HG03432 (cell line): ENCODE measurements at regions not wholly inside any gene's neighbourhood (a gene's known extent, or its start where the extent isn't known, plus 50 kb on each side); places are given as distances from the start of the nearest gene placed in this dataset.

ENCODE experiments used
- ATAC-seq: cut with Tn5 transposase; IDR thresholded peaks from one replicate; pipeline ENCODE4 v1.9.1; 2021; ENCODE audit warnings: mild to moderate bottlenecking, moderate library complexity; ENCODE audit not compliant: unreplicated experiment

DNA sequence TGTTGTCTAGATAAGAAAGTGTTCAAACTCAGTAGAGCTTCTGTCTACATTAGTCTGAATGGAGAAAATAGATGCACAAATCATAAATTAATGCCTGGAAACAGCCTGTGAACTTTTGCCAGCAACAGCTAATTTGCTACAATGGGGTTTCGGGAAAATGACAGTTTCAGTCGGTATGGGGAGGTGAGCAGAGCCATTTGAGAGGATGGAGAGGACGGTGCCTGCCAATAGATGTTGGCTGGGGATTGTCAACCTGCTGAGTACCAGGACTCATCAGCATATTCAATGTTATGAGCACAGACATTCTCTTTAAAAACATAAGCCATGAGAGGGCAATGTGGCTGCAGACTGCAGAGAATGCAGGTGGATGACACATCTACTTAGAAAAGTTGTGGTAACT, 230.3 kb upstream of the PCDH18 start:
- no peak for ATAC-seq

DNA sequence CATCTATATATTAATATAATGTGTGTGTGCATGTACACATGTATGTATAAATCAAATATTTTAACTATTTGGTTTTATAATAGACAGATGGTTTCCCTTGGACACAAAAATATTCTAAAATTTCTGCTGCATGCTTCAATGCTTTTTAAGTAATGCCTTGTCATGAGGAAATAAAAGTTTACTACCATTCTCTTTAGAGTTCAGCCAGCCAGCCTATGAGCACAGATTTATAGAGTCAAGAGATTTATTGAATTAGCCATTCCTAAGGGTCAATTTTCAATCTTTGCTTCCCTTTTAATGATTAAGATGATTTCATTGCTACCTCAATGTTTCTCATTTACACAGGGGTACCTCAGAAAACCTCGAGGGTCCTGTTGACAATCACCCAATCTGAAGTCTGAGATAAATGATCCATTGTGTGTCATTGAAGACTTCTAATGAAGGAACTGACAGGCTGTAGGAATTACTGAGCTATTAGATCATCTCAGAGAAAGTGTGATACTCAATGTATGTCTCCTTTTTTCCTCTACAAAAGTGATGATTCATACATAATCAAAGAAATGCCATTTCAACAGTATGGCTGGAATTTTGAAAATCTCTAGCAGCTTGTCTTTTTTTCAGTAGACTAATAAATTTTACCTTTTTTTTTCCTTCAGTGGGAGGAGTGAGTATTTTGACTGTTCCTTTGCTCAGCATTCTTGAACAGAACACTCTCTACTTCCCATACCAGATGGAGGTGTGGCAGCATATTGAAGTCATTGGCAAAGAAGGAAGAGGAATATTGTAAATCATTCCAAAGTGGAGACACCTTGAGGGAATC, 222.6 kb upstream of the PCDH18 start:
- ATAC-seq = no peak

DNA sequence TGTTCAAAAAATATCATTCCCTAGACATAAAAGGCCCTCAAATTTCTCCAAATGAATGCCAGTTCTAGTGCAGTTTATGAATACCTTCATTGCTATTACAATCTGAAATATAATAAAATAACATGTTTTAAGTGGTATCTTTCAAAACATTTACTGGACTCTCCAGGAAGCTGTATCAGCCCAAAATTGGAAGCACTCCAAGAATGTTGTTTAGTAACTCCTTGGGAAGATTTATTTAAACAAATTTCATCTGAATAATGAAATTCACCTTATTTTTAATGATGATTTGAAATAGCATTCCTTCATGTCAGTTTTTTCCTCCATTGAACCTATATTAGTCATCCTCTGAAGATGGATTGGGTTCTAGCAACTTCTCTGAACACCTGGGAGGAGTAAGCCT, 217.2 kb upstream of the PCDH18 start:
- no peak for ATAC-seq

DNA sequence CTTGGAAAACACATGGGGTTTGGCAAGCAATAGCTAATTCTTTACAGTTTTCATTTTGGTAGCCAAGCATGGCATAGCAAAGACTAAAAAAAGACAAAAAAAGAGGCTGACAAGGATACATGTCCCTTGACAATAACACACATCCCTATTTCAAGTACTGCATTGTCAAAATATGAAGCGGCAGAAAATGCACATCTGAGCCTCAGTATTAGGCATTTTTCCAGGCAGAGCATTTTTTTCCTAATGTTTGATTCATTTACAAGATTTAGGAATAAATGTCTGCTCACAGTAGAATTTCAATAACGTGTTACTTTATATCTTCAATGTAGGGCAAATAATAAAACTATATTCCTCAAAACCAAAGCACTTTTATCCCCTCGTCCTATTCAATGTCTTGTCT, 216.3 kb upstream of the PCDH18 start:
- ATAC-seq = no peak

DNA sequence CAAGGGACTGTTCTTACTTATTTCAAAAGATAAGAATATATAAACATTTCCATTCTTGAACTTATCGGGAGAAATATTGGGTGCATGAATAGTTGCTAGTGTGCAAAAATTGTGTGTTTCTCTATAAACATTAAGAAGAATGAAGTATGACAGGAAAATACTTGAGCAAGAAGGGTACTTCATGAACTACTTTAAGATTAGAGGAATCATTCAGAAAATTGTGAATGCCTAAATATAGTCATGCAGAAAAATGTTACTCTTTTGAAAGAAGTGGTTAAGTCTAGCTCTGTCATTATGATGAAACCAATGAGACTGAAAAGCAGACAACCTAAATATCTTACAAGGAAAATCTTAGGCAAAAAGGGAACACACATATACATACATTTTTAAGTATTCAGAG, 207.8 kb upstream of the PCDH18 start:
- no peak for ATAC-seq

DNA sequence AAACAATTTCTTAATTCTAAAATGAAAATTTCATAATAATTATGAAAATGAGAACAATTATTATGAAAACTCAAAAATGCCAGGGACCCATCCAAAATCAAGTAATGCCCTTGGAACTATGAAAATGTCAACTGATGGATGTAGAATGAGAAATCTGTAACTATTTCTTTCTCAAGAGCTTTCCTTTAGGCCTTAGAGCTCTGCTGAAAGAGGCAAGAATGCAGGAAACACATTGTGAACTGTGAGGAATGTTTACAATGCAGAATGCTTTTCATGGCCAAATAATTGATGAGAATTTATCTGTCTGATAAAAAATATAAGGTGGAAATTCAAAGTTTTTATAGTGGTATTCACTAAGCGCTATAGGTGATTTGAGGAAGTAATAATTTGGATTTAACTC, 207.1 kb upstream of the PCDH18 start:
- ATAC-seq = no peak

DNA sequence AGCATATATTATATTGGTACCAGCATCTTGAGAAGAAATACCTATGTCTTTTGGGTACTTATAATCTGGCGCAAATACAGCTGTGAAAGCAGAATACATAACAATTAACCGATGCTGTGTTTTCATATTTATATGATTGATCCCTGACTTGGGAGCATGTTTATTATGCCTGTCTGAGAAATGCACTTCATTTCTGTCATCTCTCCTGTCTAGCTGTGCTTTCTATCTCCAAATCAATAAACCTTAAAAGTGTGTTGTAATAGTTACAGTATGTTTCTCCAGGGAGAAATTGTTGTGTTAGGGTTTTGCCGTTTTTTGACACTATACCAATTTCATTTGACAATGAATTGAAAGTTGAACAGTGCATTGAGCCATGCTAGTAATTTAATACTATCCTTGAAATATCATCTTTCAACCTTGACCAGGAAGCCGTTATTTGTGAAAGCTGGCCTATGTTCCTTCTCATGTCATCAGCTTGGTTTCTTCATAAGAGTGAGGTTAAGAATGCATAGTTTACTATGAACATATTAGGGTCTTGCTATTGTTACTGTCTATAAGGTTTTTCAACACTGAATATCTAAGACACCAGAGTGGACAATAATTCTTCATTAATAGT, 206.2 kb upstream of the PCDH18 start:
- ATAC-seq = no peak

DNA sequence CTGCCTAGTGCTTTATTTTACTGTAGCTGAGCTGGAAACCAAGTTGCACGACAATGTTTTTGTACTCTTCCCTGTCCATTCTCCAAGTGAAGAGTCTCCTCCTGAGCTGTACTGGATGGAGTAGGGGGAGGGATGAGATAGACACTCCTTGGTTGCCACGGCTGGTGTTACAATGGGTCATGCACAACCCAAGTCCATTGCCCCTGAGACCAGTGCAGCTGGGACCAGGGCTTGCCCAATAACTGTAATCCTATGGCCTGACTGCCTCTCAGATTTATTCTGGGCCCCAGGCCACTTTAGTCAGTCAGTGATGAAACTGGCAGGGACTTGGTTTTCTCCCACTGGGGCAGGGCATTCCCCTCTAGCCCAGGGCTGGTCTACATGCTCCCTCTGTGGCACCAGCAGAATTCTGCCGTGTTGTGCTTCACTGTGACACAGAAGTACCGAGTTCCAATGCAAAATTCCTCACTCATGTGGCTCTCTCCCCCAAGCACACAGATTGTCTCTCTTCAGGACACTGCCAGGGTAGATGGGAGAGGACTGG, 203.3 kb upstream of the PCDH18 start:
- ATAC-seq = no peak

DNA sequence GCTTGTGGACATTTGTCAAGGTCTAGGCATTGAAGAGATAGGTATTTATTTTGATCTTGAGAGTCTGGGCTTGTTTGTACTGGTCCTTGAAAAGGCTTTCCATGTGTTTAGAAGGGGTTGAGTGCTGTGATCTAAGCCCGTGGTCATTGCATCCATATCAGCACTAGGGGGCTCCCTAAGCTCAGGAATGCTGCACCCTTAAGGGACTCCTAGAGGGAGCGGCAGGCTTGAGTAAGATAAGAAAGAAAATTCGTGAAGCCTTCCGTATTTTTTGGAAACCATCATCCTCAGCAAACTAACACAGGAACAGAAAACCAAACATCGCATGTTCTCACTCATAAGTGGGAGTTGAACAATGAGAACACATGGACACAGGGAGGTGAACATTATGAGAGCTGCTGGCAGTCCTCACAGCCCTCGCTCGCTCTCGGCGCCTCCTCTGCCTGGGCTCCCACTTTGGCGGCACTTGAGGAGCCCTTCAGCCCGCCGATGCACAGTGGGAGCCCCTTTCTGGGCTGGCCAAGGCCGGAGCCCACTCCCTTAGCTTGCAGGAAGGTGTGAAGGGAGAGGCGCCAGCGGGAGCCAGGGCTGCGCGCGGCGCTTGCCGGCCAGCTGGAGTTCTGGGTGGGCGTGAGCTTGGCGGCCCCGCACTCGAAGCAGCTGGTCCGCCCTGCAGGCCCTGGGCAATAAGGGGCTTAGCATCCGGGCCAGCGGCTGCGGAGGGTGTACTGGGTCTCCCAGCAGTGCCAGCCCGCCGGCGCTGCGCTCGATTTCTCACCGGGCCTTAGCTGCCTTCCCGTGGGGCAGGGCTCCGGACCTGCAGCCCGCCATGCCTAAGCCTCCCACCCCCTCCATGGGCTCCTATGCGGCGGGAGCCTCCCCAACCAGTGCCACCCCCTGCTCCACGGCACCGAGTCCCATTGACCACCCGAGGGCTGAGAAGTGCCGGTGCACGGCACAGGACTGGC, 201.2 kb upstream of the PCDH18 start:
- peak; percentile 85 for ATAC-seq

DNA sequence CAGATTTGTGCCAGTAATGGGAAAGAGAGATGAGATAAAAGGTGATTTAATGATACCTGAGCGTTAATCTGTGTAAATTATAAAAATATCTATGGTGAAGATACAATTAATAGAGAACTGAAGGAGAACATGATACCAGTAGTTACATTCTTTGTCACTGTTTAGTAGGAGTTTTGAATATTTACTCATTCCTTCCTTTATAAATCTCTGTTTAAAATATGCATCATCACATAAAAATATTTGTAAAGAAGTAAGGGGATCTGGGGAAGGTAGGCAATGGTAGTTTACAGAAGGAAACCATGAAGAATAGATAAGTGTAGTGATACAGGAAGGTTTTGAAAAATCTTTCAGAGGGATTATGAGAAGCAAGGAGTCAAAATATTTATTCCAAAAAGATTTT, 190.6 kb upstream of the PCDH18 start:
- no peak for ATAC-seq

DNA sequence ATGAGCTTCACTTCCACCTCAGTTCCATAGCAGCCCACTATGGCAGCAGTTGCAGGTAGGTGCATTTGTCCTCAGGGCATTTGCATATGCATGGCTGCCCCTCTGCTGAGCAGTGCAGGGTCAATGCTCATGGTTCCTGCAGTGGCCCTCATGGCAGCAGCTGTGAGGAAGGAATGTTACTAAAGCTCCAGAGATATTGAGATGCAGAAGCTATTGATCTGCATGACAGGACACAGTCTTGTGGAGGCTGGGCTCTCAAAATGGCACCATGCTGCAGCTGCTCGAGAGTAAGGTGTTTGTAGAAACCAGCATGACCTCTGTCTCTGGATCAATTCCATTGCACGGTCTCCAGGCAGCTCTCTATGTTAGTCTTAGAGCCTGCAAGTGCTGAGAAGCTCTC, 179.2 kb upstream of the PCDH18 start:
- no peak for ATAC-seq

DNA sequence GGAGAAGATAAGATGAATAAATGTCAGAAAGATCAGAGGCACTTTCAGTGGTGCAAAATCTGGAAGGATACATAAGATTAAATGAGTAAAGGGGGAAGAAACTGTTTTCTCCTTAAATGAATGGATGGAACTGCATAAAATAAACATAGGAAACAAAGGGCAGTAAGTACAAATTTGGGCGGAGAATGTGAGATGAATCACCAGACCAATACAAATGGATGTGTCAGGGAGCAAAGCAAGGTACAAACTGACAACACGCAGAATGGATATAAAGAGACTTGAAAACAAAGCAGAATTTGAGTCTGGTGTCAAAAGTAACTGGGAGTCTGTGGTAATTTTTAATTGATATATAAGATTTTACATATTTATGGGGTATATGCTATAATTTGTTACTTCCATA, 175.3 kb upstream of the PCDH18 start:
- no peak for ATAC-seq

DNA sequence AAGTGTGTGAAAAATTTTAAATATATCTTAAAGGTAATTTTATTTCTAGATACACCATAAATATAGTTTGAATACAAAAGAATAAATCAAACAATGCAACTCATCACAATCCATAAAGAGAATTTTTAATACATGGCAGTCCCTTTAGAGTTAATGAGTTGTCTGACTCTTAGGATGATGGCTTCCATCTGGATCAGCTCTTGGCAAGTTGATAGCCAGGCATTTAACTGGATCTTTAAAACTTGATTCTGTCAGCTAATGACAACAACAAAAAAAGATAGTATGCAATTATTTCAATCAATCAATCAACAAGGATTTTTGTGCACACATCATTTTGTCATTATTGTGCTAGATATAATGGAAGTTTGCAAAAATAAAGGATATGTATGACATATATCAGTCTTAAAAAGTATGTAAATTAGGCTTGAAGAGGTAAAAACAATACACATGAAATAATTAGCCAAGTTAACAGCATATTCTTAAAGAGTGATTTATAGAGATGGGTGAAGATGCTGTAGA, 174.9 kb upstream of the PCDH18 start:
- no peak for ATAC-seq

DNA sequence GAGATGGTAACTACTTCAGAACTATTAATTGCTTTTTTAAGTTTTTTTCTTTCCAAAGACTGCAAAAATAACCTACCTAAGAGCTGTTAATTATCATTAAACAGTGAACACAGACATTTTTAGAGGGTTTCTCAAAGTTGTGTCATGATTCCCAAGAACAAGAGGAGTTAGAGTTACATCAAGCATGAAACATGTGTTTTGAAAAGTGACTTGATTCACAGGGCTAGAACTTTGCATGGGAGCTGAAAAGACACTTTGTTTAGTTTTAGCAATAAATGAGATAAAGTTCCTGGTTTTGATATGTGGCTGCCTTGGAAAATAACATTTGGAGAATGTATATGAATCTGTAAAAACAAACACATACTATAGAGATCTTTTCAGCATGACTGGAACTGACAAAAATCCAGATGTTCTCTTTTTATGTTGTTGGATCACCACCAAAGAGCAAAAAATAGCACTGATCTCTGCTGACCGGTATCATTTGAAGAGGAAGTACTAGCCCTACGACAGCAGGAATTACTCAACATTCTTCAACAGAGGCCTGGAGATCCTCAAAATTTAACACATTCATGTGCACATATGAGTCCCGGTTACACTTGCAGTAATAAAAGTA, 173.0 kb upstream of the PCDH18 start:
- no peak for ATAC-seq

DNA sequence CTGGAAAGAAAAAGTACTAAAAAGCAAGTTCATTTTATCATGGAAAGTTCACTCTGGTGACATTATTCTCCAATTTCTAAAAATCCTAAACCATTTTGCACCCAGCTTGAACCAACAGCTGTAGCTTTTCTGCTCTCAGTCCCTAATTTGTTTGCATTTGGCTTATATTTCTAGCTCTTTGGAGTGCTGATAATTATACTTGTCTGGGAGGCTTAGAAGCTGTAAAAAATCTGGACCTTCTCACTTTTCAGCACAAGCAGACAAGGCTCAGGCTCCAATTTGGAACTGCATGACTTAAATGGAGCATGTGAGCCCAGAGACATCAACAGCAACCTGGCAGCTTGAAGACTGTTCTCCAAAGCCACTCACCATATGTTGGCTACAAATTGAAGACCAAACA, 170.9 kb upstream of the PCDH18 start:
- no peak for ATAC-seq

DNA sequence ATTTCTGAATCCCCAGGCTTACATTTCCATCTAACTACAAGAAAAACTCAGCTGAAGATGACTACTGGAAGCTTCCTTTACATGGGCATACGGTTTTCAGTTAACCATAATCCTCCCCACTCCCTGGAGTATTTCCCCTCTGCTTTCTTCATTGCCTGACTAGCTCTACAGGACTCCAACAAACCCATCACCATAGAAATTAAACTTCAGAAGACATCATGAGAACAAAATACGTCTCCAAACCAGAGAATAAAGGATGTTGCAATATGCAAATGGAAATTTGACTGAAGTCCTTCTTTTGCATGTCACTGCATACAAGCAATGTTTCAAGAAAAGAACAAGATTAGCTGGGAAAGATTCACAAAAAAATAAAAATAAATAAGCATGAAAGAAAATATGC, 170.2 kb upstream of the PCDH18 start:
- no peak for ATAC-seq

DNA sequence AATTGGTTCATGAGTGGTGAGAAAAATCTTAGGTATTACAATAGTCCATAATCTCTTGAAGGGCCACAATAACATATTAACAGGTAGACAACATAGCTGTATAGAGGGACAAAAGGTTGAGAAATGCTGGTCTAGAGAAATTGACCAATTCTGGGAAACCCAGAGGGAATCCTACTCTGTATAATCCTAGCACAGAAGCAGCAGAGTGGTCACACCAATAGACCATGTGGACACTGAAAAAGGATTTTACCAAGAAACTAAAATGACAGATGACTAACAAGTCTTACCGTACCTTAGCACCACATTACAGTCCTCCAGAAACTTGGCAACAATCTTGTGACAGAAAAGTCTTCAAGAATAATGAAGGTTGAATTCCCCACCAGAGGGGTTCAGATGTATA, 169.1 kb upstream of the PCDH18 start:
- no peak for ATAC-seq

DNA sequence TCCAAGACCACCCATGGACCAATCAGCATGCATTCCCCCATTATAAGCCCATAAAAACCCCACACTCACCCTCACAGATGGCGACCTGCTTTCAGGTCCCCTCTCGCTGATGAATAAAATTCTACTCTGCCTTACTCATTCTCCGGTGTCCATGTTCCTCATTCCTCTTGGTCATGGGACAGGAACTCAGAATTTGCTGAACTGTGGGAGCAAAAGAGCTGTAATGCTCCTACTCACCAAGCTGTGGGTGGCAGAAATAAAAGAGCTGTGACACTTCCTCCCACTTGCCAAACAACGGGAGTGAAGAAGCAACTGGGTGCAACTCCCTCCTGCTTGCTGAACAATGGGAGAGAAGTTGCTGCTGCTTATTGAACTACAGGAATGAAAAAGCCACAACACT, 168.5 kb upstream of the PCDH18 start:
- no peak for ATAC-seq

DNA sequence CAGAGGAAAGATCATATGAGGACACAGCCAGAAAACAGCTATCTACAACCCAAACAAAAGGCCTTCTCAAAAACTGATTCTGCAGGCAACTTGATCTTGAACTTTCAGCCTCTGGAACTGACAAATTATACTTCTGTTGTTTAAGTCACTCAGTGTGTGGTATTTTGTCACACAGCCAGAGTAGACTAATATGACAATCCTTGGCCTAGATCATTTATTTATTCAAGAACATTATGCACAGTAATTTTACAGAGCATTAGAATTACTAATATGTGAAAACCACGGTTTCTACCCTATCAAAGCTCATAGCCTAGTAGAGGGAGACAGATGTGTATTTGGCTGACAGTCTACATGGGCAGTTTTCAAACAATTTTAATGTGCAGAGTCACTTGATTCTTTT, 167.8 kb upstream of the PCDH18 start:
- no peak for ATAC-seq

DNA sequence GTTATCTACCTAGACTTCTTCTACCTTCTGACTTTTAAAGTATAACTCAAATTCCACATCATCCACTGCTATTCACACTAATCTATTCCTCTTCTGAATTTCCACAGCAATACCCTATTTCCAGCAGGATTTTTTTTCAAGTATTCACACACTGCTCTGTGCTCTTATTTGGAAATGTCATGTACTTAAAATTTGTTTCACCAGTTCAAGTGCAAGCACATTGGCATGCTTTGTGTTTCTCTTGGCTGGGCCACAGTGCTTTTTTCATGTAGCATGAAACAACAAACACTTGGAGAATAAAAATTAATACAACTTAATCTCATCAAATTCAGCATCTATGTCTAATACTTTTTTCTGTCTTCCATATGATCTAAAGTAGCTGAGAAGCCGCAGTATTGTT, 161.8 kb upstream of the PCDH18 start:
- no peak for ATAC-seq

DNA sequence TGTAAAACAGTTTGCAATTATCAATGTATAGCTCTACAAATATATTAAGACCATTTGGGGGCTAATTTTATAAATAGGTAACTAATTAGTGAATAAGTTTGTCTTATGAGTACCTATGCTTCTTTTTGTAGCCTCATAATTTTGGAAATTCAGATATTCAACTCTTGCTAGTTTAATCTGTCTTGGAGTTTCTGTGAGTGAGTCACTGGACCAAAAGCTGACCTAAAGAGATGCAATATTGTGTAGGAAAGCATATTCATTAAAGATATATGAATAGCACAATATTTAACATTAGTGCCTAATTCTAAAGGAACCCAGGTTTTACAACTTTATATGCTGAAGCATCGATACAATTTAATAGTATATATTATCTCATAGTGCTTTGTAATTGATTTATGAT, 161.3 kb upstream of the PCDH18 start:
- ATAC-seq = no peak
